ENCODE measurements at regions not wholly inside any gene's neighbourhood (a gene's known extent, or its start where the extent isn't known, plus 50 kb on each side); places are given as distances from the start of the nearest gene placed in this dataset.
A peak's percentile ranks its signal among the peaks of the same experiment; 100 is the strongest.

DNA sequence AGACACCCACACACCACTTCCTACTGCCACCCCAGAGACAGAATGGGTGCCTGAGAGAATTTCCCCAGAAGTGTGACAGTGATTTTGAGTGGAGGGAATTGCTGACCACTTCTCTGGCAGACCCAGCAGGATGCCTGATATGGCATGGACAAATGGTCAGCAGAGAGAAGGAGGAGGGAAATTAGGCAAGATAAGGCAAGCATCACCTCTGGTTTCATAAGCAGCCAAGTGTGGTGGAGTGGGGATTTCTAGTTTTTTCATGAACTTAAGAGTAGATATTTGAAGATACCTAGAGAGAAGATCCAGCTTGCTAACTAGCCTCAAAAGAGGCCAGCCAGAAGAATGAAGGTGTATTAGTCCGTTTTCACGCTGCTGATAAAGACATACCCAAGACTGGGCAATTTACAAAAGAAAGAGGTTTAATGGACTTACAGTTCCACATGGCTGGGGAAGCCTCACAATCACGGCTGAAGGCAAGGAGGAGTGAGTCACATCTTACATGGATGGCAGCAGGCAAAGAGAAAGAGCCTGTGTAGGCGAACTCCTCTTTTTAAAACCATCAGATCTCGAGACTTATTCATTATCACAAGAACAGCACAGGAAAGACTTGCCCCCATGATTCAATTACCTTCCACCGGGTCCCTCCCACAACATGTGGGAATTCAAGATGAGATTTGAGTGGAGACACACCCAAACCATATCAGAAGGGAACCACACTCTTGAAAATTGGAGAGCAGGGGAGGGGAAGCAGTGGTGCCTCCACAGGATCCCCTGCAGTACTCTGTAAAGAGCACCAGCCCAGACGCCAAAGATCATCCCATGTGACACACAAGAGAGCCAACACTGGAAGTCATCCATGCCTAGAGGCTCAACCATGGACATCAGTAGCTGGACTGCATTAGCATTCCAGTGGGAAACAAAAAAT is 64.2 kb downstream of the RBM43 start:
- peak; percentile 5 for DNase-seq

DNA sequence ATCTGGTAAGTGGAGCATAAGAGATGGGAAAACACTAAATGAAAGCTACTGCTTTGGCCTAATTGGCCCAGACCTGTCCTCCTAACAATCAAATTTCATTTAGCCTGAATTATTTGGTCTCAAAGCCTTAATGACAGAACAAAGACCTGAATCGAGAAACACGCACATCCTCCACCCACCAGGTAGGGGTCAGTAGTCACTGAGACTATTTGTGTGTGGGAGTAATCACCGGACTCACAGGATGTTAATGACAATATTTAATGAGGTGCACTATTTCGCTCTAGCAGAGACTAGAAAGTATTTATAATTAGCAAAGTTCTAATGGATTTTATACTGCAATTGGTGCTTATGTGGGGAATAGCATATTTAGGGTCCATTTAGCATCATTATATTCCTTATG is 68.1 kb downstream of the RBM43 start:
- no peak for DNase-seq

DNA sequence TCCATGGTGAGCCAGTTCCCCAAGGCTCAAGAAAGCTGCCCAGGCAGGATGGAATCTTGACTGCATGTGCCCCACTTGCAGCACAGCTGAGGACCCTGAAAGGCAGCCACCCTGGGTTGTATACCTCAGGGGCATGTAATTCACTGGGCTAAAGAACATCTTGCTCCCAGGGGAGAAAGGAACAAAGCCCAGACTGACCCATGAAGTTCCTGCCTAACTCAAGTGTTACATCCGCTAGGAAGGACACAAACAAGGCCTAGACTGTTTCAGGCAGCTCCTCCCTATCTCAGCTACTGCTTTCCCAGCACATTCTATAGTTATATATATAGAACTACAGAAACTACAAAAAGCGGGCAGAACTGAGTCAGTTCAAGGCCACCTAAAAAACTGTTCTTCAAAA is 69.0 kb downstream of the RBM43 start:
- no peak for DNase-seq

DNA sequence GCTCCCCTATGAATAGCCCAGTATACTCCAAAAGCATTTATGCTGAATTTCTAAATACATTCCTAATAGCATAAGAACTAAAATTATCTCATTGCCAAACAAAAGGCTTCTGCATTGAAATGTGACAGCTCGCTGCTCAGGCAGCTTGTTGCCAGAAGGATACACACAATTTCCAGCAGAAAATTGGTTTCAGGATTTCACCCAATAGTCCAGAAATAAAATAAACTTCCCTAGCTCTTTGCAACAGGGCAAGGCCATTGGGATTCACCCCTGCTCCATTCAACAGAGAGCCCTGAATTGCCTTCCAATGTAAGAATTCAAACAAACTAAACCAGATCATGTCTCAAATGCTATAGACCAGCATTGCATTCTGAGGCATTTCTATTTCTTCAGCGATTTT is 70.7 kb downstream of the RBM43 start:
- DNase-seq: no peak

DNA sequence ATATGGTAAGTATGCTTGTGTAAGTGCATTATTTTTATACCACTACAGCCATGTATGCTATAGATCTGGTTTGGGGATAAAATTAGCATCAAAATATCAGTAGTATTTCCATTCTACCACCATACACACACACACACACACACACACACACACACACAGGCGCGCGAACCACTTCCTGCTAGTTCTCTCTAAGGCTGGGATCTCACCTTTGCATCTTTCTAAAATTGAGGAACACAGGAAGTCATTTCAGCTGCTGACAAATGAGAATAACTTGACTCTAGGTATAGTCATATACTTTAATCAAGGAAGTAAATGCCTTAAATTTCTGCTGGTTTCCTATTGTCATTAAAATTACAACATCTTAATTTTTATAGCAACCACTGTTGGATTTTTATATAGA is 72.5 kb downstream of the RBM43 start:
- DNase-seq: no peak

DNA sequence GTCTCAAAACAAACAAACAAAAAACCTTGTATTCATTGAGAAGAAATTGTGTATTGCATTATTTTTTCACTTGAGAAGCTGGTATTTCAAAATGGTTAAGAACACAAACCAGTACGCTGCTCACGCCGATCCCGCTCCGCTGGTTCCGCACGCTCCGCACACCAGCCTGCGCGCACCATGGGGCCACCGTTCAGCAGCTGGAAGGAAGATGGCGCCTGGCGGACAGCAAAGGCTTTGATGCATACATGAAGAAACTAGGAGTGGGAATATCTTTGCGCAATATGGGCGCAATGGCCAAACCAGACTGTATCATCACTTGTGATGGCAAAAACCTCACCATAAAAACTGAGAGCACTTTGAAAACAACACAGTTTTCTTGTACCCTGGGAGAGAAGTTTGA is 75.7 kb downstream of the RBM43 start:
- no peak for DNase-seq

DNA sequence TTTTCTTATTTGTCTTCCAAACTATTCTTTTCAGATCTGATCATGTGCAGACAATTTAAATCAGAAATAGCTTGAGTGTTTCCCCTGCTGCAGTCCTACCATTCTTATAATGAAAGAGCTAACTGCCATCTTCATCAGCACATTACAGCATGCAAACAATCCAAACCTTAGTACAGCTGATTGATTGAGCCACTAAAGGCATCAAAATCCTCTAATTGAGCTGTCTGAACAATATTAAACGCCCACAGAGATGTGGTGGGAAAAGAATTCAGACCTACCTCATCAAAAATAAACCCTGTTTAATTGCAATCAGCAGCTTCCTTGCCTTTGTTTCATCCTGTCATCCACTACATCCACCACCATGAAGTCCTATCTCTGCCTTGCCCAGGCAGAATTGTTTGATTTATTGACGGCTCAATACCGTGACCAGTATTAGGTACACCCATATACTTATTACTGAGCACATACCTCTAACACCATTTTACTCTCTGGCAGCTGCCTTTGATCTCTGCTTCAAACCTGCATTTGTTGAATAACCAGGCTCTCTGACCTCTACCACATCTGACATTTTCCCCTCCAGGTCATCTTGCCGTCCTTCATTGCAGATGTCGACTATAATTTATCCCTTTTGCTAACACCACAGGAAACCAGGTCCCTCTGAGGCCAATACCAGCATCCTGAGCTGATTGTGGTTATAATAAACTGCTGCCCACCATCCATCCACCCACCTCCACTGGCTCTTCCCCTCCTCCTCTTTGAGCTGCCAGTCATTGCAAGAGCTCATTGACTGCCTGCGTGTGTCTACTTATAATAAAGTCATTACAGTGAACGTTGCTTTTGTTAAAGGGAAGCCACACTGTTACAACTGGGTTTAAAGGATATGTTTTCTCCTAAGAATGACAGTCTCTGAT is 78.5 kb downstream of the RBM43 start:
- no peak for DNase-seq

DNA sequence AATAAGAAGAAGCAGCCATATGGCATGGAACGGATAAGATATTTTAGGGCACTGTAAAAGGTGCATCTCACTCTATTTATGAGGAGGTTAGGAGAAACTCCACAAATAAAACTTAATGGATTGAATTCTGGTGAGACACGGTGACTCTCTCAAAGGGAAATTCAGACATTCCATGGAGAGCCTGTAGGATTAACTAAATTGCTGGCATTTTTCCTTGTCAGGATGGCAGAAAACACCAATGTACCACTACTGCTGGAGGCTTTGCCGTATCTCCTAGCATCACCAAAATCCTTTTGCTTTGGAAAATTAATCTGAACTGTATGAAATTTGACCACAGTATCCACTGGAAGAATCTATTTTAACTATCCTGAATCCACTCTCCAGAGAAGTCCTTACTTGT is 79.3 kb downstream of the RBM43 start:
- DNase-seq: no peak

DNA sequence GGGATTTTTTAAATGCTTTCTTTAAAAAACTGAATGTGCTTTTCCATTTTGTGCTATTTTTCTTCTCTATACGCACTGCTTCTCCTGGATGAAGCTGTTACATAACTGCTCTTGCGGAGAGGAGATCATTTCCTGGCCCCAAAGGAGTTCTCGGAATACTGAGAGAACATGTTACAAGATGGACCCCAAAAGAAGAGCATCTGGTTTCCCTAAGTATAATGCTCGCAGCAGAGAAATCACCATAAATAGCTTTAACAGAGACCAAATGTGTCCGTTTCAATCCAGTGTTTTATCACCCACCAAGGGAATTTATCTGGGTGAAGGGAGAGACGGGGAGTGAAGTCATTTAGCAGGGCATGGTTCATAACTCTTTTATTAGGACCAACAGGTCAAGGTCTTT is 80.1 kb downstream of the RBM43 start:
- DNase-seq: no peak

DNA sequence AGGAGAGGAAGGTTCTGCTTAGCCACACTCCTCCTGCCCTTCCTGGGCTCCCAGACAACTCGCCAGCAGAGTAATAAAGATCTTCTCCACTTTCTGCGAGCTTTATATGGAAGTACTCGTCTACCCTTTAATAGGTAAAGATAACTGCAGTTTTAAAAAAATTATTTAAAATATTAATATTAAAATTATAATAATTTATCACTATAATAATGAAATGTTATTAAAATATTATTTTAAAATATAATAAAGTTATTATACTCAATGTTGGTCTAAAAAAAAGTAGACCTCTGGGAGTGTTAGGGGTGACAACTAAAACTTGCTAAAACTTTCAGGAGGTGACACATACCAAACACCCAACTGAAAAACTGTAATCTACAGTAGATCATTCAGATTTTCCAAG is 81.5 kb downstream of the RBM43 start:
- no peak for DNase-seq

DNA sequence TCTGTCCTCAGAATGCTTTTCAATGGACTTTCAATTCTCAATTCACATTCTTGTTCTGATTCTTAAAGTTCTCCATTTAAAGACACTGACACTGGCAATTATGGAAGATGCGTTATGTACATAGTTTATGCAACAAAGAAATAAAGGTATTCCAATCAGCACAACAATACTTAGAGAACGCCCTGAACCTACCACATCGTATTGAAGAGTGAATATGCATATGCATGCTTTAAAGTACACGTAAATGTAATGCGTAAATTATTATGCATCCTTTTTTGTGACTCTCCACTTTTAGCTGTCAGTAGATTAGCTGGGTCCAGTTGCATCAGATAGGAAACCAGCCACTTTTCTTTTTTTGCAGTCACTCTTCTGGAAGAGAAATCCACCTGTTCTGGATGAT is 83.5 kb downstream of the RBM43 start:
- DNase-seq: no peak

DNA sequence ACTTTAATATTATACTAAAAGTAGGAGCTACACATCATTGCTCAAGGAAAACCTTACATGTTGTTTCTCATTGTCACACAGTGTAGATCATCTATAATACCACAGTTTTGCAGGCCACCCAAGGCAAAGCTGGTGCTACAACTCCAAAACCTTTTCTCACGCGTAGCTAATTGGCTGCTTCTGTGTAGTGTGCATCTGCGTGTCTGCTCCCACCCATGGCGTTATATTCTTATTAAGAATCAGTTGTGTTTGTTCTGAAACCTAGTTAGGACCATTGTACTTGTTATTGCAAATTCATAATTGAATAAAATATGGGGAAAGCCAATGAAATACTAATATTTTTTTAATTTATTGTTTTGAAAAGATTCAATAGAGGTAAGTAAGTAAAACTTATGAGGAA is 83.9 kb downstream of the RBM43 start:
- DNase-seq: no peak

DNA sequence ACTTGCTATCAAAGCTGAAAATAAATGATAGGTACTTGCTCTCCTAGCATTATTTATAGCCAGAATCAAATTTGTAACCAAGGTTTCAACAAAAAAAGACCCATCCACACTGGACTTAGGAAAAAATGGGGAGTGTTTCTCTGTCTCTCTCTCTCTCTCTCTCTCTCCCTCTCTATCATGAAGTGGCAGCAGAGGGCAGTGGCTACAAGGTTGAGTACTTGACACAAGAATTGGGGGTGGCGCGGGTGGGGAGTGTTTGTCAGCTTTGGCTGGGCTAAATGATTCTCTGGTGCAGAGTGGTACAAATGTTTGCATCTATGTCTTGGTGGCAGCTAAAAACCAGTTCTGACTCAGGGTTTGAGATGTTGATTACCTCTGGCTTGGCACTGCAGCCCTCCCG is 85.0 kb downstream of the RBM43 start:
- DNase-seq: no peak

DNA sequence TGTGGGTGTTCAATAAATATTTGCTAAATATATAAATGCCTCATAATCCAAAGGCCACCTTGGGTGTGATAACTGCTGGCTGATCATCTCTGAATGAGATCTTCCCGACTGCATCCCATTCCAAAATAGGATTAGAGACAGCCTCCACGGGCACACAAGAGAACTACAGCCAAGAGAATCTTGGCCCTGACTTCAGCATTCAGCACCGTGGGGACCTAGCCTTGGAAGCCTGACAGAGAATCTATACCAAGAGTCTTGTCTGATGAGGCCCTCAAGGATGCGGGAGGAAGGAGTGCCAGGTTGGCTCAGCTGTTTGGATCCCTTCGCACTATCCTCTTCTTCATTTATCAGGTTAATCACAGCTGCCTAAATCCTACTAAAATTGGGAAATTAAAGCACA is 85.8 kb downstream of the RBM43 start:
- no peak for DNase-seq

DNA sequence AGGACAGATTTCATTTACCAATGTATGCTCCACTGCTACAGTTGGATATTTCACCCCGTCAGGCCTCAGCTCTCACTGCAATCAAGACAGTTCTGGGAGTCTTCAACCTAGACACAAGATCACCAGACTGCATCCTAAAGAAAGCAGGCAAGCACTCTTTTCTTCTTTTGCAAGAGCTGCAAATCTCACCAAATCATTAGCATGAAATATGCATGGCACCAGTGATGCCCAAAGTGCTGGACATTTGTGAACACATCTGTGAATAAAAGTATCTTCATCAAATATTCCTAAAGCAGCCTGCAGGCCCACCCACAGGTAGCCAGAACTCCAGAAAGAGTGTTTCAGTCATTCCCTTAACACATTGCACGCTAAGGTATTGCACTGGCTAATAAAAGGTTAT is 87.5 kb downstream of the RBM43 start:
- no peak for DNase-seq

DNA sequence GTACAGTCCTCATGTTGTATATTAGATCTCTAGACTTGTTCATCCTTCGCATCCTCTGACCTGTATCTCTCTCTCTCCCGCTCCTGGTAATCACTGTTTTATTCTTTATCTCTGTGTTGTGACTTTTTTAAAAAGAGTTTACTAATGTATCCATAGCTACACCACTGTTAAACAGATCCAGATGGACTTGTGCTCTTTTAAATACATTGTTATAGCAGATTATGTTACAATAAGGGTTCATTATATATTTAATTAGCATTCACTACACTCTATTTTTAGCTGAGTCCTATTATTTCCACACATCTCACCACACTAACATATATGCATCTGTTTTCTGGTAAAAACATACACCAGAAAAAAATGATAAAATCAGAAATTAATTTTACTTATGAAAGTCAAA is 90.5 kb downstream of the RBM43 start:
- DNase-seq: no peak

DNA sequence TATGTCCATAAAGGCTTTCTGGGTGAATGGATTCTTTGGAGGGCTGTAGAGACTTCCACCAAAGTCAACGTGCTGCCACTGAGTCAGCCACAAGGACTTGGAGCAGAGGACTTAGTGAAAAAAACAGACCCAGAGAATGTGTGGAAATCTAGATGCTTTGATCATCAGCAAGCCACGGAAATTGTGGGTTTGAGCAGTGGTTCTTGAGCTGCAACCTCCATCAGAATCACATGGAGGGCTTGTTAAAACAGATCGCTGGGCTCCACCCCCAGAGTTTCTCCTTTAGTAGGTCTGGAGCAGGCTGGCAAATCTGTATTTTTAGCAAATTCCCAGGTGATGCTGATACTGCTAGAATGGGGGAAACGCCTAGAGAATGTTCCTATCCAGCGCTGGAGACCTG is 95.3 kb downstream of the RBM43 start:
- no peak for DNase-seq

DNA sequence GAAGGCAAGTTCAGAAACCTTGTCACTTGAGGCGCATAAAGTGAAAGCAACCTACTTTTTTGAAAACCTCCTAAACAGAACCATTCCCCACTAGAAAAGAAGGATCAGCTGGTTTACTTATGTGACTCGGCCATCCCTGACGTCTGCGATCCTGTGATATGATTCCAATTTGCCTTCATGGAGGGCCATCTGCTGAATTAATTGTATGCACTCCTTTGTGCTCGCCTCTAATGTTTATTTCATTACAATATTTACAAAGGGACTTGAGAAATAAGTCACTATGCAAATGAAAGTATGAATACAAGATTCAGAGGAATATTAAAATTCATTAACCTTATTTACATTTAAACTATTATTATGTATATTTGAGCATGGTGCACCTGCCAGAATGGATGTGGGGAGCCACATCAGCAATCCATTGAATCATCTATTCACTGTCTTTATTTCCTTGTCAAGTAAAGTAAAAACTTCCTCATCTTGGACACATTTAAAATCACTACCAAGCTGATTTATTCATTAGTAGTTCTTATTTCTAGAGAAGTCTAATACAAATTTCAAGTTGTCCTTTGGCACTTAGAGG is 96.5 kb downstream of the RBM43 start:
- no peak for DNase-seq

DNA sequence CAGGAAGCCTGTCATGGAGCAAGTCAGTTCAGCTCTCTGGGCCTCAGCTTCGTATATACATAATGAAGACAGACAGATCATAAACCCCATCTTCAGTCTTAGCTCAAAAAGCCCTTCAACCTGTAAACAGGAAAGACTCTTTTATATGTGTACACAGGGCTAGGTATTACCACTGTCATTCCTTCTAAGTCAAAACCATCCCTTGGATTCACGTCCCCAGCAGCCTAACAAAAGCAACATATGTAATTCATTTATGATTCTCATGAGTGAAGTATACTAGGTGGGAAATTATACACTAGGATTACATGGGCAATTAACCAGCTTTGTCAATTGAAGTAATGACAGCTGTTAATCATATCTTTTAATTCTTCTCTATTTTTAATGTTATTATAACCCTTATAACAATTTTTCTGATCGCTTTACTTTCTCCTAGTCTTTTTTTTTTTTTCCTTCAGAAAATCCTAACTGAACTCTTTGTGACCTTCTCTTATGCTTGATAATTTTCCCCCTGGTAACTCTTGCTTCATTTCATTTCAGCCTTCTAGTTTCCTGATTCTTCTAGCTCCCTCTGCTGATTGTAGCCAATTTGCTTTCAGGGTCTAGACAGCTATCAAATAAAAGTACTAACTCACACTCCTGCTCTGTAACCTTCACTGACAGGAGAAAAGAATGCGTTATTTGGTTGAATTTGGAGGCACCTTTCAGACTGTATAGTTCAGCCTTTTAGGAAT is 99.7 kb downstream of the RBM43 start:
- peak; percentile 2 for DNase-seq

DNA sequence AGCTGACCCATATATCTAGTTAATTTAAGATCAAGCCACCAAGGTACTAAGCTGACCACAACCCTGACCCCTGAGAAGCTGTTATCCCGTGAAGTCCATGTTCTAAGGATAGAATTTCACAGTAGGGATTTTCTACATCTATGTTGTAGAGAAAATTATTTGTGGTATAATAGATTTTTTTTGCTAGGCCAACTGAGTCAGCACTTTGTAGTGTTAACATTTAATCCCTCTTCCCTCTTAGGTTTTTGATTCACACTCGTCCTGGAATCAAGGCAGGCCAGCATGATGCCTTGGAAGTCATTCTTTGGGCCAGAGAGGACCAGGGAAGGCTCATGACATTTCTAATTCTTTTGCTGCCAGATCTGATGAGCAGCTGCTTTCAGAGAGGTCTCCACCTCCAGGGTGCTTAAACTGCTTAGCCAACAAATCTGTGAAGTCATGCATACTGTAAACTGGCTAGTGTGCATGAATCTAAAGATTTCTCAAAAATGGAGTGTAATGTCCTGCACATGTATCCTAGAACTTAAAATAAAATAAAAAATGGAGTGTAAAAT is 102.5 kb downstream of the RBM43 start:
- no peak for DNase-seq

DNA sequence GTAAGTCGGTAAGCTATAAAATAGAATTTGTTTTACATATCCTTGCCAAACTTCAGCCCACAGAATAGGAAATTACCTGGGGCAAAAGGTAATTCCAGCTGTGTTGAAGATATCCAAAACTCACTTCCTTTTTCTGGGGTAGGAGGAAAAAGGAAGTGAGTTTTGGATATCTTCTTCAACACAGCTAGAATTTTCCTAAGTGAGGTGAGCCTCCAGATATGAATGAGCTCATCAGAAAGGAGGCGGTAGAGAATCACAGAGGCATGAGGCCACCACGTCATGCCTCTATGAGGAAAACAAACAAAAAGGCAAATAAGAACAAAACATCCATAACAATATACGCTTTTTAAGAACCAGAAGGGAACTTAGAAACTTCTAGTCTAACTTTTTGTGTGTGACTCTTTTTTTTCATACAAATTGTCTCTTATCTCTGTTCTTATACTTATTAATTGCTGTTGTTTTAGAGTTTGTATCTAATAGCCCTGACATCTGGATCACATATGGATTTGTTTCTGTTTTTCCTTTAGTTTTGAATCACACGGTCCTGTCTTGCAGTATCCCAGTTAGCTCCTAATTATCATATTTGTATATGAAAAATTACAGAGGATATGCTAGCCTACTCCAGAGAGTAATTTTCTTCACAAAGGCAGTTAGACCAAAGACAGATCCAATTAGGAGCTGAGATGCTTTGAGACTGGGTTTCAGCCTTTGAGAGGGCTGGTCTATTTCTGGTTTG is 104.5 kb downstream of the RBM43 start:
- peak; percentile 2 for DNase-seq

DNA sequence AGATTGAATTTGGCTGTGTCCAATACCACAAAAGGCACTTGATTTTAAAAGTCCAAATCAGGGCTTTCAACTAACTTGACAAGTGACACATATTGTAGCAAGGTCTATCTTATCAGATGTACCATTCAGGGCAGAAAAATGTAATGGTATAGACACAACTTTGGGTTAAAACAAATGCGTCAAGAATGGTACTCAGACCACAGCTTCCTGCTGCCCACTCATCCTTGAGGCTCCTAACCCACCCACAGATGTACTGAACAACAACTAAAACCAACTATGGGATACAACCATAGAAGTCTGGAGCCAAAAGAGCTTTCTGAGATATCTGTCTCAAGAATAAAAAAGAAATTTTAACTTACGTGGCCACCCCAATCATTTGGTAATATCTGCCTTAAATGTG is 105.2 kb downstream of the RBM43 start:
- no peak for DNase-seq

All from inflammatory macrophage treated with lipopolysaccharide for 4 hours (primary cell).